ENCODE measurements at regions not wholly inside any gene's neighbourhood (a gene's known extent, or its start where the extent isn't known, plus 50 kb on each side); places are given as distances from the start of the nearest gene placed in this dataset.

DNA sequence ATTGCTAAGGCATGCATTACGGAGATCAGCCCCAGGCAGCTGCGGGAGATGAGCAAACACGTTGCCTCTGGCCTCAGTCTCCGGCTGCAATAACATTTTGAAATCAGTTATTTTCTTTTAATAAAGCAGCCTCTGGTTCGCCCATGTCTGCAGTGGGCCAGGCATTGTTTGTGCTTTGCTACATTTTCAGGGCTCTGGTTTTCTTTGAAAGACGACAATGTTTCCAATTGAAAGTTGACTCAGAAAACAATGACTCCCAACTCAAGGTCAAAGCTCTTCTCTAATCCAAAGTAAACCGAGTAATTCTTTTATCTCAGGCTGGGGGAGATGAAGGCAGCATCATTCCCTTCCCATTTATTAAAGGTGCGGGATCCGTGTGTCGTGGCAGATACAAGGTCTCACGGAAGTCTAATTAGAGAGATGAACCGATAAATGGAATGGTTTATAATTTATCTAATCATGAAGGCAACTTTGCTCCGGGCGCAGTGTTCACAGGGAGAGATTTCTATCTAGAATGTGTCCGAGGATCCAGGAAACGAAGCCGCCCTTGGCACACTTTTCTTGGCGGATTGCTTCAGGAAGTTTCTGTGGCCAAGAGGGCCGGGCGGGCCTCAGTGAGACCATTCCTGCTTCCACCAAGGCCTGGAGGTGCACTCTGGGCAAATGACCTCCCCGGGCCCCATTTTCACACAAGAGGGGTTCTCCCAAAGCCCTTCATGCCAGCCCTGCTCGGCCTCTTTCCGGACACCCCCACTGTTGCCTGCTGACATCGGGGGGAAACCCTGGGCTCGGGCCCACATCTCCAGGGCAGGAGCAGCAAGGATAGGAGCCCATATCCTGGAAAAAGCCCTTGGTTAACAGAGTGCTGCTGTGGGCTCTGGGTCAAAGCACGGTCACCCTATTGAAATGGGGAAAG lies 811.4 kb downstream of the BRD1 start (continued):
- TF ChIP-seq, protein P1, sequence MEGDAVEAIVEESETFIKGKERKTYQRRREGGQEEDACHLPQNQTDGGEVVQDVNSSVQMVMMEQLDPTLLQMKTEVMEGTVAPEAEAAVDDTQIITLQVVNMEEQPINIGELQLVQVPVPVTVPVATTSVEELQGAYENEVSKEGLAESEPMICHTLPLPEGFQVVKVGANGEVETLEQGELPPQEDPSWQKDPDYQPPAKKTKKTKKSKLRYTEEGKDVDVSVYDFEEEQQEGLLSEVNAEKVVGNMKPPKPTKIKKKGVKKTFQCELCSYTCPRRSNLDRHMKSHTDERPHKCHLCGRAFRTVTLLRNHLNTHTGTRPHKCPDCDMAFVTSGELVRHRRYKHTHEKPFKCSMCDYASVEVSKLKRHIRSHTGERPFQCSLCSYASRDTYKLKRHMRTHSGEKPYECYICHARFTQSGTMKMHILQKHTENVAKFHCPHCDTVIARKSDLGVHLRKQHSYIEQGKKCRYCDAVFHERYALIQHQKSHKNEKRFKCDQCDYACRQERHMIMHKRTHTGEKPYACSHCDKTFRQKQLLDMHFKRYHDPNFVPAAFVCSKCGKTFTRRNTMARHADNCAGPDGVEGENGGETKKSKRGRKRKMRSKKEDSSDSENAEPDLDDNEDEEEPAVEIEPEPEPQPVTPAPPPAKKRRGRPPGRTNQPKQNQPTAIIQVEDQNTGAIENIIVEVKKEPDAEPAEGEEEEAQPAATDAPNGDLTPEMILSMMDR (conservative IDR thresholded peaks at IDR 0.05; ENCODE audit: low read depth in 2 of 2) = no peak

DNA sequence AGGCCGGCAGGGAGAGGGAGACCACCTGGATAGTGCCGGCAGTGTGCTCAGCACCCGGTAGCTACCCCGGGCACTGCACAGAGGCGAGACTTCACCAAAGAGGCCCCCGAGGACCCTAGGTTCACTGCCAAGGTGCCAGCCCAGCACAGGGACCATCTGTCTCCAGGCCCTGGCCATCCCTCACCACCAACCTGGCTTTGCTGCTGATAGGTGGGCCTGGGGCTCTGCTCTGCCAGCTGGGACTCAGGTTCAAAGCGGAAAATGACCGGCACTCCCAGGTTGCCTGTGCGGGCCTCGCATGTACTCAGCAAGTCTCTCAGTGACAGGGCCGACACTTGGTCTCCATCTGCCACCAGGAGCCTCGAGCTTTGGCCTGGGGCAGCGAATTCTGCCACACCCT lies 812.2 kb downstream of the BRD1 start:
- H3K4me3 Mint-ChIP-seq = no peak overlapping the region
- Histone ChIP-seq H3K27me3 (ENCODE audit: insufficient read depth) (no peaks in the 10 kb centered on the region), H3F3A (replicated peaks; ENCODE audit: low read depth) (no peaks in the 10 kb centered on the region), H4K20me1 (replicated peaks; ENCODE audit: insufficient read depth) (no peaks in the 10 kb centered on the region), H3K79me2 (replicated peaks; ENCODE audit: insufficient read depth) (no peaks in the 10 kb centered on the region), H3K9me2 (ENCODE audit: insufficient read depth) (no peaks in the 10 kb centered on the region), H3K4me2 (no peak overlapping the region), H3K4me1 (ENCODE audit: insufficient read depth) (no peaks in the 10 kb centered on the region), H3K27ac (ENCODE audit: low read depth) (no peak overlapping the region), H3K4me3 (no peak overlapping the region), H3K36me3 (ENCODE audit: insufficient read depth) (peaks cover 4% of the 10 kb centered on the region; the same call in 1 of the 2 replicates), H2AFZ (no peak overlapping the region)
- no peaks in the 10 kb centered on the region for H3K9me3 Mint-ChIP-seq
- no peak for ATAC-seq
- H3K27me3 Mint-ChIP-seq (ENCODE audit: insufficient read depth, low read depth, poor library complexity) = peaks cover 9% of the 10 kb centered on the region
- H3K36me3 Mint-ChIP-seq (ENCODE audit: low read depth) = no peaks in the 10 kb centered on the region
- H3K27ac Mint-ChIP-seq = no peak overlapping the region
- TF ChIP-seq, protein P2, sequence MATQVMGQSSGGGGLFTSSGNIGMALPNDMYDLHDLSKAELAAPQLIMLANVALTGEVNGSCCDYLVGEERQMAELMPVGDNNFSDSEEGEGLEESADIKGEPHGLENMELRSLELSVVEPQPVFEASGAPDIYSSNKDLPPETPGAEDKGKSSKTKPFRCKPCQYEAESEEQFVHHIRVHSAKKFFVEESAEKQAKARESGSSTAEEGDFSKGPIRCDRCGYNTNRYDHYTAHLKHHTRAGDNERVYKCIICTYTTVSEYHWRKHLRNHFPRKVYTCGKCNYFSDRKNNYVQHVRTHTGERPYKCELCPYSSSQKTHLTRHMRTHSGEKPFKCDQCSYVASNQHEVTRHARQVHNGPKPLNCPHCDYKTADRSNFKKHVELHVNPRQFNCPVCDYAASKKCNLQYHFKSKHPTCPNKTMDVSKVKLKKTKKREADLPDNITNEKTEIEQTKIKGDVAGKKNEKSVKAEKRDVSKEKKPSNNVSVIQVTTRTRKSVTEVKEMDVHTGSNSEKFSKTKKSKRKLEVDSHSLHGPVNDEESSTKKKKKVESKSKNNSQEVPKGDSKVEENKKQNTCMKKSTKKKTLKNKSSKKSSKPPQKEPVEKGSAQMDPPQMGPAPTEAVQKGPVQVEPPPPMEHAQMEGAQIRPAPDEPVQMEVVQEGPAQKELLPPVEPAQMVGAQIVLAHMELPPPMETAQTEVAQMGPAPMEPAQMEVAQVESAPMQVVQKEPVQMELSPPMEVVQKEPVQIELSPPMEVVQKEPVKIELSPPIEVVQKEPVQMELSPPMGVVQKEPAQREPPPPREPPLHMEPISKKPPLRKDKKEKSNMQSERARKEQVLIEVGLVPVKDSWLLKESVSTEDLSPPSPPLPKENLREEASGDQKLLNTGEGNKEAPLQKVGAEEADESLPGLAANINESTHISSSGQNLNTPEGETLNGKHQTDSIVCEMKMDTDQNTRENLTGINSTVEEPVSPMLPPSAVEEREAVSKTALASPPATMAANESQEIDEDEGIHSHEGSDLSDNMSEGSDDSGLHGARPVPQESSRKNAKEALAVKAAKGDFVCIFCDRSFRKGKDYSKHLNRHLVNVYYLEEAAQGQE (IDR thresholded peaks at IDR 0.05; ENCODE audit: unreplicated experiment) = no peak
- no peak for TF ChIP-seq ZNF331 (CRISPR knock-in tag; IDR thresholded peaks at IDR 0.05; ENCODE audit: low read depth)
- DNase-seq (ENCODE audit: low spot score) = no peak
- 0 out of 3 replicates have a peak, but pooled peaks cover 5% of the 10 kb centered on the region for H3K4me1 Mint-ChIP-seq

DNA sequence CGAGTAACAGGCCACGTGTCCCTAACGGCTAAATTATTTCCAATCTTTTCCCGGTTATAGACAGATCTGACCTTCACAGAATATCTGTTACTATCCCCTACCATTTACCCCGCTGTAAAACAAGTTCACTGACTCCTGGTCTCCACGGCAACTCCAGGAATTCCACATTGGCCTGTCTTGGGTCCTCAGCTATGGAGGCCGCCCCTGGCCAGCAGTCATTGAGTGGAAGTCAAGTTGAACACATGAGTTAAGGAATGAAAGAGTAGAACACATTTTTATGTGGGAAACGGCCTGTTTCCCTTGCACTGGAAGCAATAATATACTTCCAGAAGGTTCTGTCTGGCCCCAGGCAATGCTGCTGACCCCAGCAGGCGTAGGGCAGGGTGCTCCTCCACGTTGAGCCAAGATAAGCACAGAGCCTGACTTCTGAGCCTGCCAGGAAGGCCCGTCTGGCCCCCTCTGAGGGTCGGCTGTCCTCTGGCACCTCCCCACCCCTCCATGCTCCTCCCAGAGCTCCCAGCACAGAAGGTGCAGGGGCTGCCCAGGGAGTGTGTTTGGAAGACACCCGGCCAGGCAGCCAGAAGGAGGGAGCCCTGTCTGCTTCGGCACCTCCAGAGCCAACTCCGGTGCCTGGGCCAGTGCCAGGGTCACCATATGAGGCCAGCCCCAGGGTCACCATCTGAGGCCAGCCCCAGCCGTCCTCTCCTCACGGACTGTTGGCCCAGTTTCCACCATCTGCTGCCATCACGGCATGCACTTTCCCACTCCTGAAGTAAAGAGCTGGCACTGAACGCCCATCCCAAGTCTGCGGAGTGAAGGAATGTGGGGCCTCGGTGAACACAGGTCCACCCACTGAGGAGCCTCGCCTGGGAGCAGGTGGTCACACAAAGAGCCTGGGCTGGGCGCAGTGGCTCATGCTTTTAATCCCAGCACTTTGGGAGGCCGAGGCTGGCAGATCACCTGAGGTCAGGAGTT lies 813.2 kb downstream of the BRD1 start:
- no peaks in the 10 kb centered on the region for H3K36me3 Mint-ChIP-seq (ENCODE audit: low read depth)
- no peaks in the 10 kb centered on the region for H4K20me1 ChIP-seq (replicated peaks; ENCODE audit: insufficient read depth)
- H3K4me3 ChIP-seq = no peak overlapping the region
- H3K36me3 ChIP-seq (ENCODE audit: insufficient read depth) = peaks cover 4% of the 10 kb centered on the region; the same call in 1 of the 2 replicates
- no peak overlapping the region for H3K27ac ChIP-seq (ENCODE audit: low read depth)
- H3K4me2 ChIP-seq = no peak overlapping the region
- H3K9me3 Mint-ChIP-seq = no peaks in the 10 kb centered on the region
- H3K4me3 Mint-ChIP-seq = no peak overlapping the region
- DNase-seq (ENCODE audit: low spot score) = no peak
- no peaks in the 10 kb centered on the region for H3K79me2 ChIP-seq (replicated peaks; ENCODE audit: insufficient read depth)
- H3K27ac Mint-ChIP-seq = no peak overlapping the region
- peaks cover 9% of the 10 kb centered on the region for H3K27me3 Mint-ChIP-seq (ENCODE audit: insufficient read depth, low read depth, poor library complexity)
- ATAC-seq = no peak
- H3K27me3 ChIP-seq (ENCODE audit: insufficient read depth) = no peaks in the 10 kb centered on the region
- H3K9me2 ChIP-seq (ENCODE audit: insufficient read depth) = no peaks in the 10 kb centered on the region
- no peaks in the 10 kb centered on the region for H3K4me1 ChIP-seq (ENCODE audit: insufficient read depth)
- 0 out of 3 replicates have a peak, but pooled peaks cover 5% of the 10 kb centered on the region for H3K4me1 Mint-ChIP-seq
- no peak overlapping the region for H2AFZ ChIP-seq
- no peaks in the 10 kb centered on the region for H3F3A ChIP-seq (replicated peaks; ENCODE audit: low read depth)
- TF ChIP-seq EZH2phosphoT487 (IDR thresholded peaks at IDR 0.05; ENCODE audit: unreplicated experiment) (no peak), STAT1 (IDR thresholded peaks at IDR 0.05; ENCODE audit: unreplicated experiment) (no peak)
- TF ChIP-seq, protein P3, sequence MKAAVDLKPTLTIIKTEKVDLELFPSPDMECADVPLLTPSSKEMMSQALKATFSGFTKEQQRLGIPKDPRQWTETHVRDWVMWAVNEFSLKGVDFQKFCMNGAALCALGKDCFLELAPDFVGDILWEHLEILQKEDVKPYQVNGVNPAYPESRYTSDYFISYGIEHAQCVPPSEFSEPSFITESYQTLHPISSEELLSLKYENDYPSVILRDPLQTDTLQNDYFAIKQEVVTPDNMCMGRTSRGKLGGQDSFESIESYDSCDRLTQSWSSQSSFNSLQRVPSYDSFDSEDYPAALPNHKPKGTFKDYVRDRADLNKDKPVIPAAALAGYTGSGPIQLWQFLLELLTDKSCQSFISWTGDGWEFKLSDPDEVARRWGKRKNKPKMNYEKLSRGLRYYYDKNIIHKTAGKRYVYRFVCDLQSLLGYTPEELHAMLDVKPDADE (IDR thresholded peaks at IDR 0.05) = no peak
- TF ChIP-seq, protein P2 (IDR thresholded peaks at IDR 0.05; ENCODE audit: unreplicated experiment) = no peak

All from GM23338 (cell line).